ENCODE measurements at regions not wholly inside any gene's neighbourhood (a gene's known extent, or its start where the extent isn't known, plus 50 kb on each side); places are given as distances from the start of the nearest gene placed in this dataset.

GRCh38 chr12:4194668-4195067 lies 78.9 kb upstream of the CCND2 start:
- TF ChIP-seq, protein P1, sequence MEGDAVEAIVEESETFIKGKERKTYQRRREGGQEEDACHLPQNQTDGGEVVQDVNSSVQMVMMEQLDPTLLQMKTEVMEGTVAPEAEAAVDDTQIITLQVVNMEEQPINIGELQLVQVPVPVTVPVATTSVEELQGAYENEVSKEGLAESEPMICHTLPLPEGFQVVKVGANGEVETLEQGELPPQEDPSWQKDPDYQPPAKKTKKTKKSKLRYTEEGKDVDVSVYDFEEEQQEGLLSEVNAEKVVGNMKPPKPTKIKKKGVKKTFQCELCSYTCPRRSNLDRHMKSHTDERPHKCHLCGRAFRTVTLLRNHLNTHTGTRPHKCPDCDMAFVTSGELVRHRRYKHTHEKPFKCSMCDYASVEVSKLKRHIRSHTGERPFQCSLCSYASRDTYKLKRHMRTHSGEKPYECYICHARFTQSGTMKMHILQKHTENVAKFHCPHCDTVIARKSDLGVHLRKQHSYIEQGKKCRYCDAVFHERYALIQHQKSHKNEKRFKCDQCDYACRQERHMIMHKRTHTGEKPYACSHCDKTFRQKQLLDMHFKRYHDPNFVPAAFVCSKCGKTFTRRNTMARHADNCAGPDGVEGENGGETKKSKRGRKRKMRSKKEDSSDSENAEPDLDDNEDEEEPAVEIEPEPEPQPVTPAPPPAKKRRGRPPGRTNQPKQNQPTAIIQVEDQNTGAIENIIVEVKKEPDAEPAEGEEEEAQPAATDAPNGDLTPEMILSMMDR (conservative IDR thresholded peaks at IDR 0.05; ENCODE audit: low read depth, low read length) = no peak
- TF ChIP-seq EZH2 (IDR thresholded peaks at IDR 0.05; ENCODE audit: borderline replicate concordance, low read depth, low read length, poor library complexity, severe bottlenecking) = no peak

All from A673 (cell line).